HCT116 (cell line): ENCODE measurements at regions not wholly inside any gene's neighbourhood (a gene's known extent, or its start where the extent isn't known, plus 50 kb on each side); places are given as distances from the start of the nearest gene placed in this dataset.

Experiments used
- ATAC-seq: fragments of 200-7000 bp; cut with Tn5 transposase; 2 replicates; pipeline ENCODE4 v1.9.1; 2020; ENCODE audit warnings: mild to moderate bottlenecking, moderate library complexity
- BruUV-seq: library from RNA; stranded (reverse); fragments of 400-500 nt; replicated peaks from 2 replicates; lab custom pipeline; 2021; lab: Mats Ljungman, UMichigan
- CTCF ChIA-PET: fragments of 300-600 bp; sonication (Branson Sonifier 250); formaldehyde crosslinking; loops from one replicate; lab custom pipeline; 2021; ENCODE audit warnings: antibody characterized with exemption; lab: Charles Lee
- POLR2A ChIA-PET: fragments of 300-600, 350-600 bp; sonication (Branson Sonifier 250); formaldehyde crosslinking; loops from one replicate; lab custom pipeline; 2021; ENCODE audit warnings: antibody characterized with exemption; lab: Charles Lee
- RAD21 ChIA-PET, 2 experiments: fragments of 300-600 bp; sonication (Branson Sonifier 250); formaldehyde crosslinking; loops; one replicate each; lab custom pipeline; 2023; ENCODE audit warnings: low total read pairs in 2 of 2; ENCODE audit not compliant: uncharacterized antibody in 2 of 2, unreplicated experiment in 2 of 2, low non-redundant PET in 1 of 2; lab: Charles Lee
- DNase-seq: peaks from one replicate; pipeline ENCODE4 v3.0.0-alpha.2; 2010; ENCODE audit warnings: low read depth, low spot score
- H2AFZ ChIP-seq: fragments of 200-600 bp; shearing (Covaris generic), sonication (generic); 2 replicates; pipeline ENCODE4 v1.6.1; 2017; ENCODE audit warnings: low read depth, mixed run types, mixed read lengths, antibody characterized with exemption, low read length; ENCODE audit not compliant: poor library complexity, severe bottlenecking
- H3K27ac ChIP-seq: 2 replicates; pipeline ENCODE4 v1.5.1; 2012; ENCODE audit warnings: low read depth, low read length
- H3K27me3 ChIP-seq: fragments of 200-600 bp; sonication (generic); 2 replicates; pipeline ENCODE4 v1.6.1; 2016; ENCODE audit warnings: mixed run types, low read length, mixed read lengths; ENCODE audit not compliant: insufficient read depth
- H3K36me3 ChIP-seq, 2 experiments: fragments of 200-500 bp in 1 of 2; fragments of 200-600 bp in 1 of 2; sonication (Bioruptor generic) in 1 of 2; sonication (generic) in 1 of 2; 2 replicates each; pipeline versions ENCODE4 v1.5.1 to v1.6.1; 2014 to 2016; ENCODE audit warnings: low read length in 2 of 2, inconsistent platforms in 1 of 2, mixed read lengths in 1 of 2, mixed run types in 1 of 2; ENCODE audit not compliant: insufficient read depth in 2 of 2, control insufficient read depth in 1 of 2
- H3K4me1 ChIP-seq, 2 experiments: fragments of 200-600 bp in 1 of 2; sonication (generic) in 1 of 2; 2 replicates each; pipeline versions ENCODE4 v1.5.1 to v1.6.1; 2012 to 2017; ENCODE audit warnings: low read length in 2 of 2, inconsistent platforms in 1 of 2, mild to moderate bottlenecking in 1 of 2, mixed read lengths in 1 of 2, mixed run types in 1 of 2, moderate library complexity in 1 of 2; ENCODE audit not compliant: insufficient read depth in 2 of 2, control insufficient read depth in 1 of 2
- H3K4me2 ChIP-seq: fragments of 200-600 bp; sonication (generic); 2 replicates; pipeline ENCODE4 v1.6.1; 2017; ENCODE audit warnings: mixed run types, low read length, mixed read lengths
- H3K4me3 ChIP-seq, 2 experiments: fragments of 200-600 bp in 1 of 2; sonication (generic) in 1 of 2; replicated peaks in 1 of 2; 2 replicates each; pipeline ENCODE4 v1.5.1; 2011 to 2016; ENCODE audit warnings: low read length in 2 of 2, control low read depth in 1 of 2, low read depth in 1 of 2, mild to moderate bottlenecking in 1 of 2, mixed read lengths in 1 of 2, mixed run types in 1 of 2
- H3K79me2 ChIP-seq: fragments of 200-600 bp; sonication (generic); 2 replicates; pipeline ENCODE4 v1.6.1; 2017; ENCODE audit warnings: mild to moderate bottlenecking, mixed run types, low read length, moderate library complexity, mixed read lengths; ENCODE audit not compliant: insufficient read depth
- H3K9ac ChIP-seq: fragments of 200-600 bp; sonication (generic); 2 replicates; pipeline ENCODE4 v1.6.1; 2016; ENCODE audit warnings: low read length, mixed read lengths
- H3K9me2 ChIP-seq: fragments of 200-600 bp; sonication (generic), shearing (Covaris generic); 2 replicates; pipeline ENCODE4 v1.6.1; 2017; ENCODE audit warnings: mixed run types, mild to moderate bottlenecking, moderate library complexity; ENCODE audit not compliant: insufficient read depth
- H3K9me3 ChIP-seq, 2 experiments: fragments of 200-500 bp in 1 of 2; fragments of 200-600 bp in 1 of 2; sonication (Bioruptor generic) in 1 of 2; sonication (generic) in 1 of 2; 2 replicates each; pipeline ENCODE4 v1.6.1; 2014 to 2017; ENCODE audit warnings: low read length in 2 of 2, mixed read lengths in 2 of 2, inconsistent platforms in 1 of 2, low read depth in 1 of 2, mild to moderate bottlenecking in 1 of 2, mixed run types in 1 of 2, moderate library complexity in 1 of 2; ENCODE audit not compliant: control insufficient read depth in 1 of 2, insufficient read depth in 1 of 2
- H4K20me1 ChIP-seq: fragments of 200-600 bp; sonication (generic), shearing (Covaris generic); 2 replicates; pipeline ENCODE4 v1.6.1; 2017; ENCODE audit warnings: mixed run types, mild to moderate bottlenecking, moderate library complexity; ENCODE audit not compliant: insufficient read depth
- EZH2 ChIP-seq: fragments of 200-600 bp; sonication (generic); IDR thresholded peaks from 2 replicates; pipeline ENCODE4 v1.6.1; 2017; ENCODE audit warnings: antibody characterized with exemption, mixed run types
- EZH2phosphoT487 ChIP-seq: fragments of 200-600 bp; IDR thresholded peaks from 2 replicates; pipeline ENCODE4 v1.6.1; 2018; ENCODE audit warnings: antibody characterized with exemption, borderline replicate concordance
- JUND ChIP-seq: IDR thresholded peaks from 2 replicates; pipeline ENCODE4 v1.6.1; 2012
- RAD21 ChIP-seq: IDR thresholded peaks from 2 replicates; pipeline ENCODE4 v1.6.1; 2012; ENCODE audit warnings: low read depth, mild to moderate bottlenecking
- SRF ChIP-seq: IDR thresholded peaks from 2 replicates; pipeline ENCODE4 v1.6.1; 2012; ENCODE audit warnings: low read depth
- intact Hi-C: fragments of 100-400 bp; cut with micrococcal nuclease; formaldehyde crosslinking; loops from 2 replicates; pipeline ENCODE4 v1.10.0; 2022

DNA sequence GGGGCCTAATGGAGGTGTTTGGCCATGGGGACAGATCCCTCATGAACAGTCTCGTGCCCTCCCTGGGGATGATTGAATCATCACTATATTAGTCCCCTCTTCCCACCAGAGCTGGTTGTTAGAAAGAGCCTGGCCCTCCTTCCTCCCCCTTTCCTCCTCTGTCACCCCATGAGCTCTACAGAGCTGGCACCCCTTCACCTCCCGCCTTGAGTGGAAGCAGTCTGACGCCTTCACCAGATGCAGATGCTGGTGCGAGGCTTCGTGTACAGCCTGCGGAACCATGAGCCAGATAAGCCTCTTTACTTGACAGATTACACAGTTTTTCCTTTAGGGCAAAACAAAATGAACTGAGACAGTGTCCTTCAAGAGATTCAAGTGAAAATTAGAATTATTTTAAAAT, 74.4 kb upstream of the RIPOR2 start:
- H4K20me1 ChIP-seq, result no peaks in the 10 kb centered on the region
- ChIA-PET POLR2A (no interaction called here), RAD21 (no interaction called here), CTCF (no interaction called here)
- H3K9me3 ChIP-seq, result no peaks in the 10 kb centered on the region
- no peak overlapping the region for H3K9ac ChIP-seq
- no peak overlapping the region for H3K27ac ChIP-seq
- no peak for TF ChIP-seq SRF
- TF ChIP-seq EZH2, result no peak
- TF ChIP-seq EZH2phosphoT487, result no peak
- peaks cover 7 to 12% of the 10 kb centered on the region in 2 experiments; a peak in 3 of 4 replicates for H3K4me1 ChIP-seq
- no peak for DNase-seq
- no peak overlapping the region for H3K4me3 ChIP-seq
- no peaks in the 10 kb centered on the region for H3K27me3 ChIP-seq
- no peak overlapping the region for H2AFZ ChIP-seq
- H3K9me2 ChIP-seq, result no peaks in the 10 kb centered on the region
- no peak for ATAC-seq
- H3K36me3 ChIP-seq, result no peaks in the 10 kb centered on the region
- intact Hi-C loops, result loop anchor here (10.0 kb wide), 2 partner anchors 305 to 485 kb away; no protein-coding TSS in a partner anchor
- no TSS peak for BruUV-seq
- H3K4me2 ChIP-seq, result no peak overlapping the region
- no peaks in the 10 kb centered on the region for H3K79me2 ChIP-seq

DNA sequence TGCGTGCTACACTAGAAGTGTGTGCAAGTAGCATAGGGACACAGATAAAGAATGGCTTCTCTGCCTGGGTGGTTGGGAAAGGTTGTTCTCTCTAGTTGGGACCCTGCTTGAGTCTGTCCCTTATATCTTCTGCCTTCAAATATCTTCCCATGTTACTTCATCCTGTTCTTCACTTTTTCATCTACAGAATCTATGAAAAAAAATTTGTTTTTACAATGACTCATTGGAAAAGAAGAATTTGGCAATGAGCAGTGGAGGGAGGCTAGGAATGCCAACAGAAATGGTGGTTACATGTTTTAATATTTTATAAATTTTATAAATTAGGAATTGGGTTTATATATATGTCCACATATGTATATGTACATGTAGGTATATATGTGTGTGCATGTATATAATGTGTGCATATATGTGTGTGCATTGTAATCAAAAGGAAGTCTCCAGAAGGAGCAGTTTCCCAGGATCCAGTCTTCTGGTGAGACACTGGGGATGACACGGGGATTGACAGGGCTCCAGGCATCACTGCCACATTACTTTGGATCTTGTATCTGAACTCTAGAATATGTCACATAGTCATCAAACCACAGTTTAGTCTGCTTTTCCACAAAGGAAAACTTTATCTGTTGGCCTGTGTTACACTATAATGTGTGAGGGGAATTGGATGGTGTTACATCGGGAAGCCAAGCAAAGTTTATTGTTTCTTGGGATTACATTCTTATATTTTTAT, 75.3 kb upstream of the RIPOR2 start:
- no peak overlapping the region for H3K9ac ChIP-seq
- H3K36me3 ChIP-seq, result no peaks in the 10 kb centered on the region
- intact Hi-C loops, result loop anchor here (10.0 kb wide), 2 partner anchors 306 to 486 kb away; no protein-coding TSS in a partner anchor
- H2AFZ ChIP-seq, result no peak overlapping the region
- ChIA-PET RAD21 (no interaction called here), CTCF (no interaction called here), POLR2A (no interaction called here)
- H3K9me3 ChIP-seq, result no peaks in the 10 kb centered on the region
- no peaks in the 10 kb centered on the region for H4K20me1 ChIP-seq
- H3K4me3 ChIP-seq, result no peak overlapping the region
- no peaks in the 10 kb centered on the region for H3K27me3 ChIP-seq
- no TSS peak for BruUV-seq
- ATAC-seq (no peak), DNase-seq (no peak)
- no peaks in the 10 kb centered on the region for H3K79me2 ChIP-seq
- no peak overlapping the region for H3K4me2 ChIP-seq
- TF ChIP-seq EZH2phosphoT487, result no peak
- TF ChIP-seq JUND, result no peak
- no peak for TF ChIP-seq RAD21
- no peak overlapping the region for H3K27ac ChIP-seq
- no peaks in the 10 kb centered on the region for H3K9me2 ChIP-seq
- H3K4me1 ChIP-seq, result peaks cover 7 to 10% of the 10 kb centered on the region in 2 experiments; a peak in 3 of 4 replicates
